BLaER1 treated with 17β-estradiol and CSF1 and Interleukin-3, amounts not matched to agents 10 nM and 100 nM (cell line): ENCODE measurements at regions not wholly inside any gene's neighbourhood (a gene's known extent, or its start where the extent isn't known, plus 50 kb on each side); places are given as distances from the start of the nearest gene placed in this dataset.

Experiments used
- H3K27ac ChIP-seq, 11 experiments: shearing (Covaris generic); formaldehyde crosslinking; 2 replicates each; pipeline ENCODE4 v1.8.1; 2022
- H3K27me3 ChIP-seq, 11 experiments: shearing (Covaris generic); formaldehyde crosslinking; 2 replicates each; pipeline ENCODE4 v1.8.1; 2022
- H3K36me3 ChIP-seq, 11 experiments: shearing (Covaris generic); formaldehyde crosslinking; 2 replicates each; pipeline ENCODE4 v1.8.1; 2022
- H3K4me1 ChIP-seq, 10 experiments: shearing (Covaris generic); formaldehyde crosslinking; 2 replicates each; pipeline ENCODE4 v1.8.1; 2022
- H3K4me2 ChIP-seq, 11 experiments: shearing (Covaris generic); formaldehyde crosslinking; 2 replicates each; pipeline ENCODE4 v1.8.1; 2022
- H3K4me3 ChIP-seq, 10 experiments: shearing (Covaris generic); formaldehyde crosslinking; 2 replicates each; pipeline ENCODE4 v1.8.1; 2022
- H3K9ac ChIP-seq, 11 experiments: shearing (Covaris generic); formaldehyde crosslinking; 2 replicates each; pipeline ENCODE4 v1.8.1; 2022
- H3K9me3 ChIP-seq, 11 experiments: shearing (Covaris generic); formaldehyde crosslinking; replicated peaks in 1 of 11; 2 replicates each; pipeline ENCODE4 v1.8.1; 2022
- H4K20me1 ChIP-seq, 11 experiments: shearing (Covaris generic); formaldehyde crosslinking; 2 replicates each; pipeline ENCODE4 v1.8.1; 2022
- Cebpa-rat ChIP-seq, 11 experiments: shearing (Covaris generic); IDR thresholded peaks; 2 replicates each; pipeline ENCODE4 v1.8.1; 2022

DNA sequence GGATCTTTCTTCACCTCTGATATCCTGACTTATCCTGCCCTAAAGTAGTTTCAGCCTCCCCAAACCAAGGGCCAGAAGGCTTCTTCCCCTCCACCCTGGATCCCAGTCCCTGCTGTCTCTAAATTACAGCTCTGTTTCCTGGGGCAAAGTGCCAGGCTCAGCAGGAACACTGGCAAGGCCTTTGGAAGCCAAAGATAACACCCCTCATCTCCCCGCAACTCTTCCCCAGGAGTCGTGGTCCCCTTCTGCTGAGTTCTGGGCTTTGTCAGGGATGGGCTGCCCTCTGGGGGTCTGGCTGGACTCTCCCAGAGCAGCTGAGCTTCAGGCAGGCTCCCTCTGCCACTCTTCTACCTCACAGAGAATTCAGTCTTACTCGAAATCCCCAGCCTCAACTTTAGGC is 53.8 kb upstream of the AMPD3 start:
- TF ChIP-seq Cebpa-rat (IDR thresholded peaks at IDR 0.05) = no peak
- H3K4me2 ChIP-seq = peak overlapping the region; percentile 37 to 91 (median 74)
- no peaks in the 10 kb centered on the region for H4K20me1 ChIP-seq
- H3K27me3 ChIP-seq = no peaks in the 10 kb centered on the region
- peak overlapping the region in 9 of 11 experiments; percentile 16 to 79 (median 66); a peak in 18 of 22 replicates for H3K27ac ChIP-seq
- H3K9me3 ChIP-seq = no peaks in the 10 kb centered on the region; a peak in 1 of 22 replicates
- H3K4me1 ChIP-seq = peaks cover 31 to 83% (median 38%) of the 10 kb centered on the region in 10 experiments
- H3K4me3 ChIP-seq = no peak overlapping the region; a peak in 1 of 20 replicates
- no peaks in the 10 kb centered on the region for H3K36me3 ChIP-seq
- peak overlapping the region in 6 of 11 experiments; percentile 7 to 57 (median 38); a peak in 6 of 22 replicates for H3K9ac ChIP-seq

DNA sequence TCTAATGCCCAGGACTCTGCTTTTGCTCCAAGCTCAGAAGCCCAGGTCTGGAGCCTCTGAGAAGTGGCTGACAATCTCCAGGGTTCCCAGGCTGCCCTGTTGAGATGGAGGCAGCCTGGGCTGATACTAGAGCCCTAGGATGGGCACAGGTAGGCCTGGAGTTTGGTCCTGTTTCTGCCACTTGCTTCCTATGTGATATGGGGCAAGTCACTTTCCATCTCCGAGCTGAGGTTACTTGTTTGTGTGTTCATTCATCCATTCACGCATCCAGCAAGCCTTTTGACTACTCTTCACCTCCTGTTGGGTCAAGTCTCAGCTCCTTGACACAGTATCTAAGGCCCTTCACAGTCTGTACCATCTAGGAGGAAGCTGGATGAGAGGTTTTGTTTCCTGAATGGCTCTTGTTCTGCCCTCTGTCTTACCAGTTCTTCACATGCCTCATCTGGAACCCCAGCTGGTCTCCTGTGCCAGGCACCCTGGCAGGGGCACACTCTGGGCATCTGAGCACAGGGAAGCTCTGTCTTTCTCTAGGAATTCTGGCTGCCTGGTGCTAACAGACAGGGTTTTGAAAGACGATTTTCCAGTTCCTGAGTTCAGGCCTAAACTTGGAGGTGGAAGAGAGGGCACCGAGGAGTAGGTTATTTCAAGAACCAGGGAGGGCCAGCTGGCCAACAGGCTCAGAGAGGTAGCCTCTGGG is 53.2 kb upstream of the AMPD3 start:
- Histone ChIP-seq H3K9ac (peak overlapping the region in 4 of 11 experiments; percentile 7 to 57 (median 38); a peak in 6 of 22 replicates), H3K27me3 (no peaks in the 10 kb centered on the region), H3K27ac (peak overlapping the region in 9 of 11 experiments; percentile 16 to 79 (median 66); a peak in 15 of 22 replicates), H3K4me3 (no peak overlapping the region), H3K9me3 (no peaks in the 10 kb centered on the region; a peak in 1 of 22 replicates), H3K4me2 (peak overlapping the region; percentile 37 to 91 (median 74); a peak in 19 of 22 replicates), H4K20me1 (no peaks in the 10 kb centered on the region), H3K36me3 (no peaks in the 10 kb centered on the region), H3K4me1 (peaks cover 31 to 83% (median 44%) of the 10 kb centered on the region in 10 experiments)
- no peak for TF ChIP-seq Cebpa-rat (IDR thresholded peaks at IDR 0.05)
